OCI-LY3 (cell line): ENCODE measurements at regions not wholly inside any gene's neighbourhood (a gene's known extent, or its start where the extent isn't known, plus 50 kb on each side); places are given as distances from the start of the nearest gene placed in this dataset.
A peak's percentile ranks its signal among the peaks of the same experiment; 100 is the strongest.

Experiments
- CTCF ChIP-seq: fragments of 200-600, 300-600 bp; sonication (generic); IDR thresholded peaks from 2 replicates; pipeline ENCODE4 v1.5.1; 2014; ENCODE audit warnings: antibody characterized with exemption, low read length, low read depth
- EZH2phosphoT487 ChIP-seq: fragments of 200-600 bp; shearing (Covaris generic); IDR thresholded peaks from 2 replicates; pipeline ENCODE4 v1.6.1; 2018; ENCODE audit warnings: antibody characterized with exemption, mixed run types, low read depth

- peak; percentile 46 for TF ChIP-seq CTCF
- no peak for TF ChIP-seq EZH2phosphoT487
Measured at GRCh38 chr5:128667152-128667551, 129.1 kb upstream of the FBN2 start.
